ENCODE measurements at regions not wholly inside any gene's neighbourhood (a gene's known extent, or its start where the extent isn't known, plus 50 kb on each side); places are given as distances from the start of the nearest gene placed in this dataset.

DNA sequence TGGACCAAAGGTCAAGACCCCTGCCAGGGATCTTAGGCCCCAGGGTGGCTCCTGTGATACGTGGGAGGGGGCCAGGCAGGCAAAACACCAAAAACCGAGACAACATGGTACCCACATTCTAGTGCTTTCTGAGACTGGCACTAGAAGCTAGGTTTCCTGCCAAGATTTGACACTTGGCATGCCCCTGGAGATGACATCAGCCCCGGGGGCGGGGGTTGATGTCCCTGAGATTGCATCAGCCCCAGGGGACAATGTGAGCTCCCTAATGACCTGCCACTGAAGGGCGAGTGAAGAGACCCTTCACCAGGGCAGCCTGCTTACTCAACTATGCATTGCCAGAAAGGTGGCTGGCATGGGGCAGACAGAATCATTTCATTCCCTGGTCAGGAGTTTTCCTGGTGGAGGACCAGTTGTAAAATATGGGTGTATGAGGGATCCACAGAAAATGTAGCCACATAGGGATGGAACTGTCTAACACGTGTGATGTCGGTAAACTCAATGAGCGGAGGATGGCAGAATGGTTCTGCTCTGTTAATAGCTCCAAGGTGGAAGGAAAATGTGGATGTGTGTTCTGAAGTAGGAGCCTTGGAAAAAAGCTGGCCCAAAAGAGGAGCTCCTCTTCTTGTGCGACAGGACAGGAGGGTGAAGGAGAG lies 219.7 kb downstream of the UNC5CL start (continued):
- TF ChIP-seq, protein P1, sequence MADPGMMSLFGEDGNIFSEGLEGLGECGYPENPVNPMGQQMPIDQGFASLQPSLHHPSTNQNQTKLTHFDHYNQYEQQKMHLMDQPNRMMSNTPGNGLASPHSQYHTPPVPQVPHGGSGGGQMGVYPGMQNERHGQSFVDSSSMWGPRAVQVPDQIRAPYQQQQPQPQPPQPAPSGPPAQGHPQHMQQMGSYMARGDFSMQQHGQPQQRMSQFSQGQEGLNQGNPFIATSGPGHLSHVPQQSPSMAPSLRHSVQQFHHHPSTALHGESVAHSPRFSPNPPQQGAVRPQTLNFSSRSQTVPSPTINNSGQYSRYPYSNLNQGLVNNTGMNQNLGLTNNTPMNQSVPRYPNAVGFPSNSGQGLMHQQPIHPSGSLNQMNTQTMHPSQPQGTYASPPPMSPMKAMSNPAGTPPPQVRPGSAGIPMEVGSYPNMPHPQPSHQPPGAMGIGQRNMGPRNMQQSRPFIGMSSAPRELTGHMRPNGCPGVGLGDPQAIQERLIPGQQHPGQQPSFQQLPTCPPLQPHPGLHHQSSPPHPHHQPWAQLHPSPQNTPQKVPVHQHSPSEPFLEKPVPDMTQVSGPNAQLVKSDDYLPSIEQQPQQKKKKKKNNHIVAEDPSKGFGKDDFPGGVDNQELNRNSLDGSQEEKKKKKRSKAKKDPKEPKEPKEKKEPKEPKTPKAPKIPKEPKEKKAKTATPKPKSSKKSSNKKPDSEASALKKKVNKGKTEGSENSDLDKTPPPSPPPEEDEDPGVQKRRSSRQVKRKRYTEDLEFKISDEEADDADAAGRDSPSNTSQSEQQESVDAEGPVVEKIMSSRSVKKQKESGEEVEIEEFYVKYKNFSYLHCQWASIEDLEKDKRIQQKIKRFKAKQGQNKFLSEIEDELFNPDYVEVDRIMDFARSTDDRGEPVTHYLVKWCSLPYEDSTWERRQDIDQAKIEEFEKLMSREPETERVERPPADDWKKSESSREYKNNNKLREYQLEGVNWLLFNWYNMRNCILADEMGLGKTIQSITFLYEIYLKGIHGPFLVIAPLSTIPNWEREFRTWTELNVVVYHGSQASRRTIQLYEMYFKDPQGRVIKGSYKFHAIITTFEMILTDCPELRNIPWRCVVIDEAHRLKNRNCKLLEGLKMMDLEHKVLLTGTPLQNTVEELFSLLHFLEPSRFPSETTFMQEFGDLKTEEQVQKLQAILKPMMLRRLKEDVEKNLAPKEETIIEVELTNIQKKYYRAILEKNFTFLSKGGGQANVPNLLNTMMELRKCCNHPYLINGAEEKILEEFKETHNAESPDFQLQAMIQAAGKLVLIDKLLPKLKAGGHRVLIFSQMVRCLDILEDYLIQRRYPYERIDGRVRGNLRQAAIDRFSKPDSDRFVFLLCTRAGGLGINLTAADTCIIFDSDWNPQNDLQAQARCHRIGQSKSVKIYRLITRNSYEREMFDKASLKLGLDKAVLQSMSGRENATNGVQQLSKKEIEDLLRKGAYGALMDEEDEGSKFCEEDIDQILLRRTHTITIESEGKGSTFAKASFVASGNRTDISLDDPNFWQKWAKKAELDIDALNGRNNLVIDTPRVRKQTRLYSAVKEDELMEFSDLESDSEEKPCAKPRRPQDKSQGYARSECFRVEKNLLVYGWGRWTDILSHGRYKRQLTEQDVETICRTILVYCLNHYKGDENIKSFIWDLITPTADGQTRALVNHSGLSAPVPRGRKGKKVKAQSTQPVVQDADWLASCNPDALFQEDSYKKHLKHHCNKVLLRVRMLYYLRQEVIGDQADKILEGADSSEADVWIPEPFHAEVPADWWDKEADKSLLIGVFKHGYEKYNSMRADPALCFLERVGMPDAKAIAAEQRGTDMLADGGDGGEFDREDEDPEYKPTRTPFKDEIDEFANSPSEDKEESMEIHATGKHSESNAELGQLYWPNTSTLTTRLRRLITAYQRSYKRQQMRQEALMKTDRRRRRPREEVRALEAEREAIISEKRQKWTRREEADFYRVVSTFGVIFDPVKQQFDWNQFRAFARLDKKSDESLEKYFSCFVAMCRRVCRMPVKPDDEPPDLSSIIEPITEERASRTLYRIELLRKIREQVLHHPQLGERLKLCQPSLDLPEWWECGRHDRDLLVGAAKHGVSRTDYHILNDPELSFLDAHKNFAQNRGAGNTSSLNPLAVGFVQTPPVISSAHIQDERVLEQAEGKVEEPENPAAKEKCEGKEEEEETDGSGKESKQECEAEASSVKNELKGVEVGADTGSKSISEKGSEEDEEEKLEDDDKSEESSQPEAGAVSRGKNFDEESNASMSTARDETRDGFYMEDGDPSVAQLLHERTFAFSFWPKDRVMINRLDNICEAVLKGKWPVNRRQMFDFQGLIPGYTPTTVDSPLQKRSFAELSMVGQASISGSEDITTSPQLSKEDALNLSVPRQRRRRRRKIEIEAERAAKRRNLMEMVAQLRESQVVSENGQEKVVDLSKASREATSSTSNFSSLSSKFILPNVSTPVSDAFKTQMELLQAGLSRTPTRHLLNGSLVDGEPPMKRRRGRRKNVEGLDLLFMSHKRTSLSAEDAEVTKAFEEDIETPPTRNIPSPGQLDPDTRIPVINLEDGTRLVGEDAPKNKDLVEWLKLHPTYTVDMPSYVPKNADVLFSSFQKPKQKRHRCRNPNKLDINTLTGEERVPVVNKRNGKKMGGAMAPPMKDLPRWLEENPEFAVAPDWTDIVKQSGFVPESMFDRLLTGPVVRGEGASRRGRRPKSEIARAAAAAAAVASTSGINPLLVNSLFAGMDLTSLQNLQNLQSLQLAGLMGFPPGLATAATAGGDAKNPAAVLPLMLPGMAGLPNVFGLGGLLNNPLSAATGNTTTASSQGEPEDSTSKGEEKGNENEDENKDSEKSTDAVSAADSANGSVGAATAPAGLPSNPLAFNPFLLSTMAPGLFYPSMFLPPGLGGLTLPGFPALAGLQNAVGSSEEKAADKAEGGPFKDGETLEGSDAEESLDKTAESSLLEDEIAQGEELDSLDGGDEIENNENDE (IDR thresholded peaks at IDR 0.05; ENCODE audit: insufficient replicate concordance, low read length), result no peak
- TF ChIP-seq HDAC2 (IDR thresholded peaks at IDR 0.05; ENCODE audit: borderline replicate concordance in 1 of 2, low read depth in 2 of 2, low read length in 2 of 2), result no peak
- no peak for TF ChIP-seq ZNF274 (IDR thresholded peaks at IDR 0.05; ENCODE audit: borderline replicate concordance, extremely low read depth, low read length)
- no peak for TF ChIP-seq EGR1 (IDR thresholded peaks at IDR 0.05; ENCODE audit: borderline replicate concordance, low read depth, low read length)
- TF ChIP-seq, protein P2, sequence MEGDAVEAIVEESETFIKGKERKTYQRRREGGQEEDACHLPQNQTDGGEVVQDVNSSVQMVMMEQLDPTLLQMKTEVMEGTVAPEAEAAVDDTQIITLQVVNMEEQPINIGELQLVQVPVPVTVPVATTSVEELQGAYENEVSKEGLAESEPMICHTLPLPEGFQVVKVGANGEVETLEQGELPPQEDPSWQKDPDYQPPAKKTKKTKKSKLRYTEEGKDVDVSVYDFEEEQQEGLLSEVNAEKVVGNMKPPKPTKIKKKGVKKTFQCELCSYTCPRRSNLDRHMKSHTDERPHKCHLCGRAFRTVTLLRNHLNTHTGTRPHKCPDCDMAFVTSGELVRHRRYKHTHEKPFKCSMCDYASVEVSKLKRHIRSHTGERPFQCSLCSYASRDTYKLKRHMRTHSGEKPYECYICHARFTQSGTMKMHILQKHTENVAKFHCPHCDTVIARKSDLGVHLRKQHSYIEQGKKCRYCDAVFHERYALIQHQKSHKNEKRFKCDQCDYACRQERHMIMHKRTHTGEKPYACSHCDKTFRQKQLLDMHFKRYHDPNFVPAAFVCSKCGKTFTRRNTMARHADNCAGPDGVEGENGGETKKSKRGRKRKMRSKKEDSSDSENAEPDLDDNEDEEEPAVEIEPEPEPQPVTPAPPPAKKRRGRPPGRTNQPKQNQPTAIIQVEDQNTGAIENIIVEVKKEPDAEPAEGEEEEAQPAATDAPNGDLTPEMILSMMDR (IDR thresholded peaks at IDR 0.05; ENCODE audit: control extremely low read depth in 1 of 3, insufficient read depth in 1 of 3, low read depth in 1 of 3, low read length in 3 of 3), result no peak
- TF ChIP-seq KDM1A (IDR thresholded peaks at IDR 0.05; ENCODE audit: borderline replicate concordance, low read length), result no peak
- TF ChIP-seq RBBP5 (IDR thresholded peaks at IDR 0.05; ENCODE audit: borderline replicate concordance, low read depth, low read length), result no peak
- TF ChIP-seq MAFK (IDR thresholded peaks at IDR 0.05; ENCODE audit: low read depth, low read length), result no peak
